Activated T-cell treated with anti-CD3 and anti-CD28 coated beads, Interleukin-2, amount 50 U/mL, for 4 hours (primary cell): ENCODE measurements at regions not wholly inside any gene's neighbourhood (a gene's known extent, or its start where the extent isn't known, plus 50 kb on each side); places are given as distances from the start of the nearest gene placed in this dataset.

Source experiments
- ATAC-seq, 2 donors: fragments of 200-7000 bp; cut with Tn5 transposase; one replicate each; pipeline ENCODE4 v1.10.0; 2021
- DNase-seq: peaks from one replicate; pipeline ENCODE4 v3.0.0-alpha.2; 2020
- H3K27me3 Mint-ChIP-seq: one replicate; pipeline ENCODE4 v1.8.0; 2021; ENCODE audit warnings: low read depth, mixed read lengths
- H3K36me3 Mint-ChIP-seq: one replicate; pipeline ENCODE4 v1.8.0; 2022; ENCODE audit warnings: mixed read lengths; ENCODE audit not compliant: insufficient read depth
- H3K4me1 Mint-ChIP-seq: one replicate; pipeline ENCODE4 v1.8.0; 2021; ENCODE audit warnings: low read depth, mixed read lengths
- H3K4me3 Mint-ChIP-seq: one replicate; pipeline ENCODE4 v1.8.0; 2021; ENCODE audit warnings: mild to moderate bottlenecking, moderate library complexity, mixed read lengths
- H3K9me3 Mint-ChIP-seq: one replicate; pipeline ENCODE4 v1.8.0; 2021; ENCODE audit warnings: mixed read lengths

DNA sequence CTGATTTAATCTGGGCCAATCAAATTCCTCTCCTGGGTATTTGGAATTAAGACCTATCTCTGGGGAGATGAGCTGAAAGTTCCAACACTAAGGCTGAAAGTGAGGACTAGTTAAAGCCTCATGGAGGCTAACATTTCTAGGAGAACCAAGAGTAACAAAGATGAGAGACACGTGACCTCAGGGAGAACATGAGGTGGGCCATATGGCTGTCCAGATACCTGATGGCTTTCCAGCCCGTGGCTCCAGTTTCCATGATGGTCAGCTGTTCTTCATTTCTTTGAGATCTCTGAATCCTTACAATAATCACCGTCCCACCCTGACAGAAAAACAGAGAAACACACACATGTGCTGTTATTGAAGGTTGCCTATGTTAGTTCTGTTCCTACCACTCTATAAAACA lies 66.1 kb downstream of the LEPR start:
- Mint-ChIP-seq H3K4me3 (no peak overlapping the region), H3K9me3 (no peaks in the 10 kb centered on the region), H3K4me1 (no peaks in the 10 kb centered on the region), H3K27me3 (no peaks in the 10 kb centered on the region), H3K36me3 (peaks cover 3% of the 10 kb centered on the region)
- no peak for ATAC-seq
- no peak for DNase-seq

DNA sequence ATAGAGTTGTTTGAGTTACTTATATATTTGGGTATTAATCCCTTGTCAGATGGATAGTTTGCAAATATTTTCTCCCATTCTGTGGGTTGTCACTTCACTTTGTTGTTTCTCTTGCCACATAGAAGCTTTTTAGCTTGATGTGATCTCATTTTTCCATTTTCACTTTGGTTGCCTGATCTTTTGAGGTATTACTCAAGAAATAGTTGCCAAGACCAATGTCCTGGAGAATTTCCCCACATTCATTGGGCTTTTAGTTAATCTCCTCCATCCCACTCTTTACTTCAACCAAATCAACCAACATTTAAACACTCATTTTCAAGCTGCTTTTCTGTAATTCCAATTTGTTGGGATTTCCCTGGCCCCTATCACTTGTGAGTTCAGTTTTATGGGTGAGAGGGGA lies 69.0 kb downstream of the LEPR start:
- no peaks in the 10 kb centered on the region for H3K27me3 Mint-ChIP-seq
- ATAC-seq: no peak
- H3K9me3 Mint-ChIP-seq: no peaks in the 10 kb centered on the region
- no peaks in the 10 kb centered on the region for H3K4me1 Mint-ChIP-seq
- DNase-seq: no peak
- no peak overlapping the region for H3K4me3 Mint-ChIP-seq
- H3K36me3 Mint-ChIP-seq: peaks cover 3% of the 10 kb centered on the region

DNA sequence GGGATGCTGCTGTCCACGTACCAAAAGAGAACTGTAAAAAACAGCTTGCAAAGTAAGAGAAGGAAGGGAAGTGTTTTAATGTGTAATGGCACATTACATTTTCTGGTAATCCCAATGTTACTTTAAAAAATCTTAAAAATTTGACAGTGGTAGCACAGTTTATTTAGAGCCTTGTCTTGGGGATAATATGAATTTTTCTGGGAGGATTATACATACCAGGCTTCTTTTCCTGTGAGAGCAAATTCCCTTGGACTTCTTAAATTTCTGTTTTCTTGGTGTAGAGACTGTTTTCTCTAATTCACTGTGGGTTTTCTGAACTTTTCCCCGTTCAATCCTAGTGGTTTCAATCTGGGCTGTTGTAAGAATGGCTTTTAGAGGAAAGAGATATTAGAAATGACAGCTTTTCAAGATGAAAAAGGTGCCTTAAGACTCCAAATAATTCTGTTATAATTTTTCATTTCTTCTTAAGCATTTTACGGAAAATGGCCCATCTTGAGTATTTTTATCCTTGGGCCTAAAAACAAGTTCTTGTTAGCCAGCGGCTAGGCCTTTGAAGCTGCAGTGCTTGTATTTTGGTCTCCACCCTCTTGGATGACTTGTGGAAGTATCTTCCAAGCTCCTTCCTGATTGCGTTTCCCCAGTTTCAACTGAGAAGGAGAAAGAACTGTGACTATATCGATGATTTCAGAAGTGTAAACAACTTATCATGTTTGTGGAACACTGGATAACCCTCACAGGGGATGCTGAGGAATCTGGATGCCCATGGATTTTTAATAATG lies 70.0 kb downstream of the LEPR start:
- Mint-ChIP-seq H3K9me3 (no peaks in the 10 kb centered on the region), H3K36me3 (peaks cover 3% of the 10 kb centered on the region), H3K27me3 (no peaks in the 10 kb centered on the region), H3K4me3 (no peak overlapping the region), H3K4me1 (no peaks in the 10 kb centered on the region)
- DNase-seq (no peak), ATAC-seq (no peak)

DNA sequence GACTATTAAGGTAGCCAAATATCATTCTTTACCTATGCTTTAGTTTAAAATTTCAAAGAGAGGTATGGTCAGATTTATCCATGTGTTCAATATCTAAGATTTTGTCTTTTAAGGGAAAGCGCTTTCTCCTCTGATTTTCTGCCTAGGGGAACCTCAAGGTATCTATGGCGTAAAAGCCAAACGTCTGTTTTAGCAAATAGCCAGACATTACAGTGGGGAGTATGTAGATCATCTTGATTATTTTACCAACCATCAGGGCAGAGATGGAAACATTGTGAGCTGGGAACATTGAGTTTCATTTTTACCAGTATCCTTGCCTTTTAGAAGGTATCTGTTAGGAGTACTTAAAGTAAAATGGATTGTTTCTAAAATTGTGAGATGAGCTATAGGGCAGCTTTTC lies 71.0 kb downstream of the LEPR start:
- Mint-ChIP-seq H3K27me3 (no peaks in the 10 kb centered on the region), H3K4me3 (no peak overlapping the region), H3K36me3 (peaks cover 5% of the 10 kb centered on the region), H3K4me1 (no peaks in the 10 kb centered on the region), H3K9me3 (no peaks in the 10 kb centered on the region)
- DNase-seq (no peak), ATAC-seq (no peak)

DNA sequence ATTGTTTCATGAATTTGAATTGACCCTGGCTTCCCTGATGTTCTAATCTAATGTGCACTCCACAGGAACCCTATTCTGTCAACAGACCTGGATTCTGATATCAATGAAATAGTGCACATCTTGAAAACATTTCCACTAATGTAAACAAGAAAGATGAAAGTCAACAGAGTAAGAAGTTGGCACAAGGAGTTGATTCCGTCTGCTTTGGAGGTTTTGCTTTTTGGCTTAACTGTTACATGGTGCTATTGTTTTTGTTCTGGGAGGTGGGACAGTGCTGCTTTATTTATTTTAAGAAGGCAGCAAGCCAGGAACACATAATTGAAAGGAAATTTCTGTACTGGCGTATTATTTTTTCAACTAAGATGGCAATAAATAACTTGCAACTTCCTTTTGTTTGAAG lies 73.3 kb downstream of the LEPR start:
- Mint-ChIP-seq H3K27me3 (no peaks in the 10 kb centered on the region), H3K4me3 (no peak overlapping the region), H3K4me1 (no peaks in the 10 kb centered on the region)

DNA sequence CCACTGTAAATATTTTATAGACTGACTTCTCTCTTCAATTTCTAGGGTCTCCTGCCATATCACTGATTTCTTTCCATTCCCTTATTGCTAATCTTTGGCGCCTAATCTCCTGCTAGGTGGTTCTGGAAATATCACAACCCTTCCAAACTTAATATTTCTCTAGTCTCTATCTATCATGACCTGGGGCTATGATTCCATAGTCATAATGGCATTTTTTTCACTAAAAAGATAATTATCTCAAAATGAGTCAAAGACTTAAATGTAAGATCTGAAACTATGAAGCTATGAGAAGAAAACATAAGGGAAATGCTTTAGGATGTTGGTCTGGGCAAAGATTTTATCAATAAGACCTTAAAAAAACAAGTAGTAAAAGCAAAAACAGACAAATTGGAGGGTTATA lies 74.2 kb downstream of the LEPR start:
- H3K36me3 Mint-ChIP-seq: peaks cover 2% of the 10 kb centered on the region
- no peaks in the 10 kb centered on the region for H3K4me1 Mint-ChIP-seq
- ATAC-seq: no peak
- H3K27me3 Mint-ChIP-seq: no peaks in the 10 kb centered on the region
- no peaks in the 10 kb centered on the region for H3K9me3 Mint-ChIP-seq
- no peak for DNase-seq
- no peak overlapping the region for H3K4me3 Mint-ChIP-seq

More for the DNA sequence above, 73.3 kb downstream of the LEPR start:
- DNase-seq: no peak
- Mint-ChIP-seq H3K36me3 (peaks cover 4% of the 10 kb centered on the region), H3K9me3 (no peaks in the 10 kb centered on the region)
- no peak for ATAC-seq

- DNase-seq (no peak), ATAC-seq (no peak)
- H3K4me1 Mint-ChIP-seq: no peaks in the 10 kb centered on the region
- H3K9me3 Mint-ChIP-seq: no peaks in the 10 kb centered on the region
- H3K27me3 Mint-ChIP-seq: no peaks in the 10 kb centered on the region
- peaks cover 2% of the 10 kb centered on the region for H3K36me3 Mint-ChIP-seq
- H3K4me3 Mint-ChIP-seq: no peak overlapping the region
Measured at GRCh38 chr1:65495137-65495536, 74.7 kb downstream of the LEPR start.

DNA sequence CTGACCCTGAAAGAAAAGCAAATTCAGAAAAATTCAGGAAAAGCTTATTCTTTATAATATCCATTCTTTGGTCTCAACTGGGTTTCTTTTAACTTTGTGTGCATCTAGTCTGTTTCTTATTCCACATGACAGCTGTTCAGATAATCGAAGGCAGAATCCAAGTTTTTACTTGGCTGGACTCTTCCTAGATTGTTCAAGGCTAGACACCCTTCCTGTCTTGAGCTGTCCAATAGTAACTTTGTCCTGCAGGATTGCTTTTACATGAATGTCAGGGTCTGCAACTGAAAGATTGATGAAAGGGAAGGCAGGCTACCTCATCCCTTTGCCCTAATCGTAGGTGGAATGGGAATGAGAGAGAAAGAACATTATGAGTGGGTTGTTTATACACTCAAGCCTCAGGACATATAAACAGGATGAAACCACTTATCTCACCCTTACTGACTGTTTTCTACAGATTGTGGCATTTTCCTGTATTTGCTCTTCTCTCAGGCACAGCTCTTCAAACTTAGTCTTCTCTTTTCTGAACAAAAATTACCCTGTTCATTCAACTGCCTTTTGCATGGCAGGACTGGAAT lies 76.9 kb downstream of the LEPR start:
- H3K9me3 Mint-ChIP-seq: no peaks in the 10 kb centered on the region
- no peaks in the 10 kb centered on the region for H3K4me1 Mint-ChIP-seq
- no peaks in the 10 kb centered on the region for H3K27me3 Mint-ChIP-seq
- no peak overlapping the region for H3K4me3 Mint-ChIP-seq
- DNase-seq (no peak), ATAC-seq (no peak)
- peaks cover 2% of the 10 kb centered on the region for H3K36me3 Mint-ChIP-seq

- Mint-ChIP-seq H3K36me3 (no peaks in the 10 kb centered on the region), H3K4me3 (no peak overlapping the region), H3K27me3 (no peaks in the 10 kb centered on the region), H3K9me3 (no peaks in the 10 kb centered on the region), H3K4me1 (no peaks in the 10 kb centered on the region)
- DNase-seq (no peak), ATAC-seq (no peak)
Measured at GRCh38 chr1:65503427-65503826, 83.0 kb downstream of the LEPR start.

DNA sequence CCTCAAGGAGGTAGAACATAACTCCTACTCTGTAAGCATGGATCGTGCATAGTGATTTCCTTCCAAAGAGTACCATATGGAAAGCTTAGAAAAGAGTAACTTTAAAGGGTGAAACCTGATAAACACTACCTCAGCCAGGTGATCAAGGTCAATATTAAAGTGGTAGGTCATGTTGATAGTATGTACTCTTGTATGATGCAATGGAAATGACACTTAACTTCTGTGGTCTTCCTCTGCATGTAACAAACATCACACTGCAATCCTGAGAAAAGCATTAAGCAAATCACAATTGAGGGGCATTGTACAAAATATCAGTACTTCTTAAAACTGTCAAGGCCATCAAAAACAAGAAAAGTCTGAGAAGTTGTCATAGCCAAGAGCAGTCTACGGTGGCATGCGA lies 83.8 kb downstream of the LEPR start:
- no peak for ATAC-seq
- no peaks in the 10 kb centered on the region for H3K9me3 Mint-ChIP-seq

DNA sequence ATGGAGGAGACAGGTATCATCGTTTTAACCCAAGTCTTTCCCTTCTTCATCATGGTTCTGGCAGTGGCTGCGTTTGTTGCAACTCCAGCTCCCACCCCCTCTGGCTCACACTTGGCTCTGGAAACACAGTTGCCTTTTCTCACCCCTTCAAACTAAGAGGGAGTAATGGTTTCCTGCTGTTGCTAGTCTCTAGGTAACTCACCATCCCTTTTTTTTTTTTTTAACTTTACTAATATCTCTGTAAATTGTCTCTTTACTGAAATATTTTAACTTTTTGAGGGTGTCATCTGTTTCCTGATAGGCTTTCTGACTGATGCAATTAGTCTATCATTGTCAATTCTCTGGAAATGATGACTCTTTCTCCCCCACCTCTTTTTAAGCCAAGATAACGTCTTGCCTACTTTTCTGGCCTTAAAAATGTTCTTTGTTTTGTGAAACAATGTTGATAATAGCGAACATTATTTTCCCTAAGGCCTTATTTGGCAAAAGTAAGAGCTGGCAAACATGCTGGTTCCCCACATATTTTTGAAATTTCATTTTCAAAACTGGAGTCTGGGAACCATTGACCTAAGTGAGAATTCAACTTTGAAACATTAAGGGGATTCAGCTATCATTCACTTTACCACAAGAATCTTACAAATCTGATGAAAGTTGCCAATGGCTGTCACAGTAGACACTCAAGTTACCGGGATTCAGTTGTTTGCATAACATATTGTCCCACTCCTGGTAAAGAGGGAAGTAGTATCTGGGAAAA lies 85.3 kb downstream of the LEPR start:
- Mint-ChIP-seq H3K27me3 (no peaks in the 10 kb centered on the region), H3K4me1 (no peaks in the 10 kb centered on the region)
- ATAC-seq: no peak

More for the DNA sequence above, 83.8 kb downstream of the LEPR start:
- Mint-ChIP-seq H3K36me3 (no peaks in the 10 kb centered on the region), H3K27me3 (no peaks in the 10 kb centered on the region), H3K4me1 (no peaks in the 10 kb centered on the region), H3K4me3 (no peak overlapping the region)
- DNase-seq: no peak

GRCh38 chr1:65508051-65508450 lies 87.6 kb downstream of the LEPR start:
- ATAC-seq: no peak
- no peaks in the 10 kb centered on the region for H3K9me3 Mint-ChIP-seq
- DNase-seq: no peak
- no peaks in the 10 kb centered on the region for H3K4me1 Mint-ChIP-seq
- no peaks in the 10 kb centered on the region for H3K36me3 Mint-ChIP-seq
- H3K4me3 Mint-ChIP-seq: no peak overlapping the region
- no peaks in the 10 kb centered on the region for H3K27me3 Mint-ChIP-seq

More for the DNA sequence above, 85.3 kb downstream of the LEPR start:
- H3K36me3 Mint-ChIP-seq: no peaks in the 10 kb centered on the region
- no peaks in the 10 kb centered on the region for H3K9me3 Mint-ChIP-seq
- no peak overlapping the region for H3K4me3 Mint-ChIP-seq
- no peak for DNase-seq

DNA sequence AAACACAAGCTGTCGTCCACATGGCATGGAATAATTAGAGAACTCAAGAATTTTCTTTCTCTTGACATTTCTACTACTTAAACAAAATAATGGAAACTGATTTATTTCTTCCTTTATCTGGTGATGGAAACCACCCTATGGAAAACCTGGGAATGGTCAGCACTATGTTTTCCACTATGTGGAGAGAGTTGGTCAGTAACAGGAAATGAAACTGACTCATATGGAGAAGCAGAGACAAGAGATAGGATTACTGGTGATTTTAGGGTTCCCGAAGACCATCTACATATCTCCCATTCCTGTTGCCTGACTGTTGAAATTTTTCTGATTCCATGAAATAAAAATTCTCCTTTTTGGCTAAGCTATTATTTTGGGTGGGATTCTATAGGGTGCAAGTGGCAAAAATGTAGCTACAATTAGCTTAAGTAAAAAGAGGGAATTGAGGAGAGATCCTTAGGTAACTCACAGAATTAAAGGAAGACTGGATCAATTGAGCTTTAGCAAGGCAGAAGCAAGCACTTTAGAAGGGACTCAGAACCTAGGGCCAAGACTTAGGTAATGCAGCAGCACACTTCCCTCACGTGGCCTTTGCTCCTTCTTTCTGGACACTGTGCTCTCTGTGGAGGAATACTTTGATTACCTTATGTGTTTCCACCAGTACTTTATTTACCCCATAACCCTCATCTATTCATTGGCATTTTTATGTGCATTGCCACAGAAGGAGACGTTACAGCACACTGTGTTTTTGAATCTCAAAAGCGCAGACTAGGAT lies 89.6 kb downstream of the LEPR start:
- ATAC-seq: no peak

DNA sequence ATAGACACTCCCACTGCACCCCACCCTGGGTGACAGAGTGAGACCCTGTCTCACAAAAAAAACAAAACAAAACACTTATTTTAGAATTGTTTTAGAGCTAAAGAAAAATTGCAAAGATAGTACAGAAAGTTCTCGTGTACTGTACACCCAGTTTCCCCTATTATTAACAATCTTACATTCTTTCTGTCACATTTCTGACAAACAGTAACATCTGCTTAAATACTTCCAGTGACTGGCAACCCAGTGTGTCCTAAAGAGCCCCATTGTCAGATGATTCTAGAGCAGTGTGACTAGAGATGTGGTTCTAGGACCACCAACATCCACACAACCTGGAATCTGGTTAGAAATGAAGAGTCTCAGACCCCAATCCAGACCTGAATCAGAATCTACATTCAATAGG lies 90.5 kb downstream of the LEPR start:
- ATAC-seq (no peak), DNase-seq (no peak)
- H3K4me3 Mint-ChIP-seq: no peak overlapping the region
- H3K36me3 Mint-ChIP-seq: no peaks in the 10 kb centered on the region
- no peaks in the 10 kb centered on the region for H3K4me1 Mint-ChIP-seq
- H3K27me3 Mint-ChIP-seq: no peaks in the 10 kb centered on the region
- no peaks in the 10 kb centered on the region for H3K9me3 Mint-ChIP-seq

More for the DNA sequence above, 89.6 kb downstream of the LEPR start:
- Mint-ChIP-seq H3K4me1 (no peaks in the 10 kb centered on the region), H3K4me3 (no peak overlapping the region), H3K36me3 (no peaks in the 10 kb centered on the region), H3K27me3 (no peaks in the 10 kb centered on the region), H3K9me3 (no peaks in the 10 kb centered on the region)
- DNase-seq: no peak
